Hematopoietic multipotent progenitor cell treated with erythropoietin and hydrocortisone succinate and interleukin-3 and kit ligand, for 15 days (in vitro differentiated cells): ENCODE measurements at regions not wholly inside any gene's neighbourhood (a gene's known extent, or its start where the extent isn't known, plus 50 kb on each side); places are given as distances from the start of the nearest gene placed in this dataset.
"Not testable (repeated sequence)": the region's sequence is repeated elsewhere in the genome, so short reads cannot be mapped to it uniquely, and the experiment has no call there.

Source experiments
- DNase-seq: peaks from one replicate; pipeline ENCODE4 v3.0.0-alpha.2; 2015; ENCODE audit warnings: low spot score

GRCh38 chr22:48309836-48310235, 1517.8 kb downstream of the BRD1 start:
- no peak for DNase-seq

- DNase-seq, result no peak
These were observed 1518.5 kb downstream of the BRD1 start for GRCh38 chr22:48309115-48309705.

GRCh38 chr22:48307931-48308330, 1519.7 kb downstream of the BRD1 start:
- DNase-seq, result no peak

- no peak for DNase-seq
These were observed 1520.7 kb downstream of the BRD1 start for GRCh38 chr22:48306785-48307510.

- no peak for DNase-seq
These were observed 1521.4 kb downstream of the BRD1 start for GRCh38 chr22:48306284-48306683.

- no peak for DNase-seq
These were observed 1521.9 kb downstream of the BRD1 start for GRCh38 chr22:48305726-48306235.

GRCh38 chr22:48303369-48303725, 1524.3 kb downstream of the BRD1 start:
- no peak for DNase-seq

- no peak for DNase-seq
These were observed 1524.9 kb downstream of the BRD1 start for GRCh38 chr22:48302657-48303368.

GRCh38 chr22:48301908-48302307, 1525.8 kb downstream of the BRD1 start:
- DNase-seq, result no peak

- no peak for DNase-seq
These were observed 1526.3 kb downstream of the BRD1 start for GRCh38 chr22:48301421-48301820.

- DNase-seq, result no peak
These were observed 1526.8 kb downstream of the BRD1 start for GRCh38 chr22:48300877-48301276.

- no peak for DNase-seq
These were observed 1527.9 kb downstream of the BRD1 start for GRCh38 chr22:48299801-48300200.

- DNase-seq, result no peak
These were observed 1528.5 kb downstream of the BRD1 start for GRCh38 chr22:48299124-48299523.

- no peak for DNase-seq
These were observed 1530.4 kb downstream of the BRD1 start for GRCh38 chr22:48297296-48297695.

- not testable (repeated sequence) for DNase-seq
These were observed 1527.5 kb downstream of the TBC1D22A start for GRCh38 chr22:48289954-48290353.

GRCh38 chr22:48288376-48288940, 1526.0 kb downstream of the TBC1D22A start:
- DNase-seq, result no peak

- no peak for DNase-seq
These were observed 1524.6 kb downstream of the TBC1D22A start for GRCh38 chr22:48287031-48287430.

- DNase-seq, result no peak
These were observed 1522.2 kb downstream of the TBC1D22A start for GRCh38 chr22:48284671-48285070.

- DNase-seq, result no peak
These were observed 1520.4 kb downstream of the TBC1D22A start for GRCh38 chr22:48282804-48283203.

GRCh38 chr22:48279461-48279756, 1517.0 kb downstream of the TBC1D22A start:
- DNase-seq, result no peak

- DNase-seq, result no peak
These were observed 1516.4 kb downstream of the TBC1D22A start for GRCh38 chr22:48278620-48279460.
